ENCODE measurements at regions not wholly inside any gene's neighbourhood (a gene's known extent, or its start where the extent isn't known, plus 50 kb on each side); places are given as distances from the start of the nearest gene placed in this dataset.

GRCh38 chr10:130481076-130481930 is 345.1 kb downstream of the GLRX3 start:
- no peak overlapping the region for H3K4ac ChIP-seq (ENCODE audit: low read depth, low read length)
- no peak overlapping the region for H2BK15ac ChIP-seq (replicated peaks; ENCODE audit: low read depth)
- H3K4me1 ChIP-seq (ENCODE audit: control insufficient read depth, low read depth, low read length): no peaks in the 10 kb centered on the region
- DNase-seq: no peak
- H3K79me2 ChIP-seq (ENCODE audit: control insufficient read depth, insufficient read depth, low read length): no peaks in the 10 kb centered on the region
- H2BK120ac ChIP-seq (ENCODE audit: low read depth, low read length): no peak overlapping the region
- H3K36me3 ChIP-seq (ENCODE audit: control insufficient read depth, insufficient read depth, low read length): no peaks in the 10 kb centered on the region
- WGBS (ENCODE audit: extremely low coverage, insufficient coverage, low lambda C conversion rate): no CpG with 5 or more reads among the region's 18 CpGs
- no peak overlapping the region for H4K8ac ChIP-seq (ENCODE audit: low read depth, low read length)
- H2BK5ac ChIP-seq (ENCODE audit: low read length): no peak overlapping the region
- H3K27me3 ChIP-seq (ENCODE audit: insufficient read depth, low read length, poor library complexity): no peaks in the 10 kb centered on the region
- no peak overlapping the region for H3K27ac ChIP-seq (ENCODE audit: low read depth, low read length)
- no peak overlapping the region for H4K5ac ChIP-seq (ENCODE audit: low read length)
- H3K4me2 ChIP-seq (ENCODE audit: low read length): no peak overlapping the region
- no peak overlapping the region for H3K23ac ChIP-seq (ENCODE audit: low read length)
- H3K79me1 ChIP-seq (ENCODE audit: low read length): no peaks in the 10 kb centered on the region
- no peak overlapping the region for H3K4me3 ChIP-seq (ENCODE audit: low read length)
- H2AK5ac ChIP-seq (ENCODE audit: low read length): no peak overlapping the region
- no peak overlapping the region for H3K56ac ChIP-seq (ENCODE audit: low read length)
- no peak overlapping the region for H3K18ac ChIP-seq (ENCODE audit: low read length)
- no peak overlapping the region for H3K9ac ChIP-seq (ENCODE audit: low read length)

DNA sequence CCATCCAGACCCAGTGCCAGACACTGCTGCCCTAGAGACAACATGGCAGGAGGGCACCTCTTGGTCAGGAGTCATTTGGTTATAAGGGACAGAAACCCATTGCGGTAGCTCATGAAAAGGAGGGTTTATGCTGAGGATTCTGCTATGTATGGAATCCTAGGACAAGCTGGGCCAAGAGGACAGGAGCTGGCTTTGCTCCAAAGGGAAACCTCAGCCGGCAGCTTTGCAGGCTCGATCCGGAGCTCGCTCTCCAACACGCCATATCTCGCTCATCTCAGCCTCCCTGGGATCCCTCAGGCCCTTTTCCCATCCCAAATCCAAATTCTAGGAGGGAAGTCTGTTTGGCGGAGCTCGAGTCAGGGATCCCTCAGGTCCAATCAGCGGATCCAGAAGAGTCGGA is 345.7 kb downstream of the GLRX3 start:
- H3K79me2 ChIP-seq (ENCODE audit: control insufficient read depth, insufficient read depth, low read length): no peaks in the 10 kb centered on the region
- H3K4me1 ChIP-seq (ENCODE audit: control insufficient read depth, low read depth, low read length): no peaks in the 10 kb centered on the region
- DNase-seq: no peak
- no peak overlapping the region for H2BK15ac ChIP-seq (replicated peaks; ENCODE audit: low read depth)
- WGBS (ENCODE audit: extremely low coverage, insufficient coverage, low lambda C conversion rate): no CpG with 5 or more reads among the region's 11 CpGs
- H3K23ac ChIP-seq (ENCODE audit: low read length): no peak overlapping the region
- H3K79me1 ChIP-seq (ENCODE audit: low read length): no peaks in the 10 kb centered on the region
- H3K4me2 ChIP-seq (ENCODE audit: low read length): no peak overlapping the region
- H3K27ac ChIP-seq (ENCODE audit: low read depth, low read length): no peak overlapping the region
- no peaks in the 10 kb centered on the region for H3K36me3 ChIP-seq (ENCODE audit: control insufficient read depth, insufficient read depth, low read length)
- H3K18ac ChIP-seq (ENCODE audit: low read length): no peak overlapping the region
- H2AK5ac ChIP-seq (ENCODE audit: low read length): no peak overlapping the region
- no peak overlapping the region for H2BK5ac ChIP-seq (ENCODE audit: low read length)
- H4K8ac ChIP-seq (ENCODE audit: low read depth, low read length): no peak overlapping the region
- H3K9ac ChIP-seq (ENCODE audit: low read length): no peak overlapping the region
- no peaks in the 10 kb centered on the region for H3K27me3 ChIP-seq (ENCODE audit: insufficient read depth, low read length, poor library complexity)
- H4K5ac ChIP-seq (ENCODE audit: low read length): no peak overlapping the region
- no peak overlapping the region for H3K4ac ChIP-seq (ENCODE audit: low read depth, low read length)
- no peak overlapping the region for H2BK120ac ChIP-seq (ENCODE audit: low read depth, low read length)
- H3K4me3 ChIP-seq (ENCODE audit: low read length): no peak overlapping the region
- no peak overlapping the region for H3K56ac ChIP-seq (ENCODE audit: low read length)

DNA sequence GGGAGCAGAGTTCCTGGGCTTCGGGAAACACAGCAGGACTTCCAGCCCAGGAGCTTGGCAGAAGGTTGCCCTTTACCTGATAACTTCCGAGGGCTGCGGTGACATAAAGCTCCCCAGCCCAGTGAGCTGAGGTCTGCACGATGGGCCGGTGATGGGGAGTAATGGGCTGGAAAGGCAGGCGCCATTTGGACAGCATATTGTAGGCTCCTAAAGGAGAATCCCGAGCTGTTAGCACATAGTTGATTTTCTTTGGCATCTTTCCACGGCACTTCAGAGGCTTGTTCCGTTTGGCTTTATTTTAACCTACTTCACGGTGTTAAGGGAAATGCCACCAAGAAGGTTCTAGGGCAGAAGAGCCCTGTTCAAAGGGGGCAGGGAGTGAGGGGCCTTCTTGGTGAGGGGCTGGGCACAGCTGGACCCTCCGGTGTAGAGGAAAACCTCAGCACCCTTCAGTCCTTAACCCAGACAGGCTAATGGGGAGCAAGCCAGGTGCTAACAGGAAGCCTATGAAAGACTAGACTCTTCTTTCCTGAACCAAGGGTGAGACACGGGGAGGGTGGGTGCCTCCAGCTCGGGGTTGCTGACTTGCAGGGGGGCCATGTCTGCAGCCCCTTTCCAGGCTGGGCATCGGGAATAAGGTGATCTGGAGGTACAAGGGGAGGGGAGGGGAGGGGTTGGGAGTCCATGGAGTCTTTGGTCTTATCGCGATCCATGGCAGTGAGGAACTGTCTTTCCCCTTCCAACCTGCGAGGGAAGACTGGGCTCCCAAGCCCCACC is 347.7 kb downstream of the GLRX3 start:
- no peaks in the 10 kb centered on the region for H3K36me3 ChIP-seq (ENCODE audit: control insufficient read depth, insufficient read depth, low read length)
- no peaks in the 10 kb centered on the region for H3K79me1 ChIP-seq (ENCODE audit: low read length)
- no peak overlapping the region for H4K5ac ChIP-seq (ENCODE audit: low read length)
- H3K4ac ChIP-seq (ENCODE audit: low read depth, low read length): no peak overlapping the region
- H3K9ac ChIP-seq (ENCODE audit: low read length): no peak overlapping the region
- no peaks in the 10 kb centered on the region for H3K27me3 ChIP-seq (ENCODE audit: insufficient read depth, low read length, poor library complexity)
- no peak overlapping the region for H2BK5ac ChIP-seq (ENCODE audit: low read length)
- H3K4me2 ChIP-seq (ENCODE audit: low read length): no peak overlapping the region
- DNase-seq: no peak
- H3K79me2 ChIP-seq (ENCODE audit: control insufficient read depth, insufficient read depth, low read length): no peaks in the 10 kb centered on the region
- H3K56ac ChIP-seq (ENCODE audit: low read length): no peak overlapping the region
- no peak overlapping the region for H2BK15ac ChIP-seq (replicated peaks; ENCODE audit: low read depth)
- no peak overlapping the region for H3K23ac ChIP-seq (ENCODE audit: low read length)
- WGBS (ENCODE audit: extremely low coverage, insufficient coverage, low lambda C conversion rate): no CpG with 5 or more reads among the region's 17 CpGs
- no peak overlapping the region for H2BK120ac ChIP-seq (ENCODE audit: low read depth, low read length)
- no peak overlapping the region for H3K27ac ChIP-seq (ENCODE audit: low read depth, low read length)
- H3K18ac ChIP-seq (ENCODE audit: low read length): no peak overlapping the region
- H3K4me1 ChIP-seq (ENCODE audit: control insufficient read depth, low read depth, low read length): no peaks in the 10 kb centered on the region
- no peak overlapping the region for H2AK5ac ChIP-seq (ENCODE audit: low read length)
- no peak overlapping the region for H4K8ac ChIP-seq (ENCODE audit: low read depth, low read length)
- no peak overlapping the region for H3K4me3 ChIP-seq (ENCODE audit: low read length)

- H3K27me3 ChIP-seq (ENCODE audit: insufficient read depth, low read length, poor library complexity): no peaks in the 10 kb centered on the region
These were observed 348.4 kb downstream of the GLRX3 start for GRCh38 chr10:130484468-130485180.

GRCh38 chr10:130485236-130485957 is 349.2 kb downstream of the GLRX3 start:
- Histone ChIP-seq H3K4ac (ENCODE audit: low read depth, low read length) (no peak overlapping the region), H3K79me2 (ENCODE audit: control insufficient read depth, insufficient read depth, low read length) (no peaks in the 10 kb centered on the region), H2BK15ac (replicated peaks; ENCODE audit: low read depth) (no peak overlapping the region), H2BK120ac (ENCODE audit: low read depth, low read length) (no peak overlapping the region), H2AK5ac (ENCODE audit: low read length) (no peak overlapping the region), H4K5ac (ENCODE audit: low read length) (no peak overlapping the region), H3K56ac (ENCODE audit: low read length) (no peak overlapping the region), H3K23ac (ENCODE audit: low read length) (no peak overlapping the region), H3K9ac (ENCODE audit: low read length) (no peak overlapping the region), H3K4me3 (ENCODE audit: low read length) (no peak overlapping the region), H3K4me1 (ENCODE audit: control insufficient read depth, low read depth, low read length) (peaks cover 2% of the 10 kb centered on the region), H3K36me3 (ENCODE audit: control insufficient read depth, insufficient read depth, low read length) (no peaks in the 10 kb centered on the region), H3K18ac (ENCODE audit: low read length) (no peak overlapping the region), H3K4me2 (ENCODE audit: low read length) (no peak overlapping the region), H3K27ac (ENCODE audit: low read depth, low read length) (no peak overlapping the region), H3K27me3 (ENCODE audit: insufficient read depth, low read length, poor library complexity) (no peaks in the 10 kb centered on the region), H3K79me1 (ENCODE audit: low read length) (no peaks in the 10 kb centered on the region), H2BK5ac (ENCODE audit: low read length) (no peak overlapping the region), H4K8ac (ENCODE audit: low read depth, low read length) (no peak overlapping the region)
- WGBS (ENCODE audit: extremely low coverage, insufficient coverage, low lambda C conversion rate): no CpG with 5 or more reads among the region's 27 CpGs
- DNase-seq: no peak

More at GRCh38 chr10:130484468-130485180, 348.4 kb downstream of the GLRX3 start:
- no peak overlapping the region for H2BK5ac ChIP-seq (ENCODE audit: low read length)
- no peak overlapping the region for H3K23ac ChIP-seq (ENCODE audit: low read length)
- H2AK5ac ChIP-seq (ENCODE audit: low read length): no peak overlapping the region
- no peak overlapping the region for H3K27ac ChIP-seq (ENCODE audit: low read depth, low read length)
- H3K56ac ChIP-seq (ENCODE audit: low read length): no peak overlapping the region
- H4K8ac ChIP-seq (ENCODE audit: low read depth, low read length): no peak overlapping the region
- H4K5ac ChIP-seq (ENCODE audit: low read length): no peak overlapping the region
- no peak overlapping the region for H3K18ac ChIP-seq (ENCODE audit: low read length)
- no peaks in the 10 kb centered on the region for H3K4me1 ChIP-seq (ENCODE audit: control insufficient read depth, low read depth, low read length)
- H3K9ac ChIP-seq (ENCODE audit: low read length): no peak overlapping the region
- no peak overlapping the region for H3K4me2 ChIP-seq (ENCODE audit: low read length)
- H3K79me2 ChIP-seq (ENCODE audit: control insufficient read depth, insufficient read depth, low read length): no peaks in the 10 kb centered on the region
- no peaks in the 10 kb centered on the region for H3K79me1 ChIP-seq (ENCODE audit: low read length)
- H3K4ac ChIP-seq (ENCODE audit: low read depth, low read length): no peak overlapping the region
- DNase-seq: no peak
- no peak overlapping the region for H2BK15ac ChIP-seq (replicated peaks; ENCODE audit: low read depth)
- no CpG with 5 or more reads among the region's 18 CpGs for WGBS (ENCODE audit: extremely low coverage, insufficient coverage, low lambda C conversion rate)
- H3K4me3 ChIP-seq (ENCODE audit: low read length): no peak overlapping the region
- H2BK120ac ChIP-seq (ENCODE audit: low read depth, low read length): no peak overlapping the region
- no peaks in the 10 kb centered on the region for H3K36me3 ChIP-seq (ENCODE audit: control insufficient read depth, insufficient read depth, low read length)

Data from mesendoderm (in vitro differentiated cells).